Stimulated activated CD4-positive, alpha-beta T cell treated with anti-CD3 and anti-CD28 coated beads, Interleukin-1b, Interleukin-23, amount 100 ng/mL, for 48 hours (primary cell): ENCODE measurements at regions not wholly inside any gene's neighbourhood (a gene's known extent, or its start where the extent isn't known, plus 50 kb on each side); places are given as distances from the start of the nearest gene placed in this dataset.

Source experiments
- DNase-seq: peaks from one replicate; pipeline ENCODE4 v3.0.0-alpha.2; 2020

DNA sequence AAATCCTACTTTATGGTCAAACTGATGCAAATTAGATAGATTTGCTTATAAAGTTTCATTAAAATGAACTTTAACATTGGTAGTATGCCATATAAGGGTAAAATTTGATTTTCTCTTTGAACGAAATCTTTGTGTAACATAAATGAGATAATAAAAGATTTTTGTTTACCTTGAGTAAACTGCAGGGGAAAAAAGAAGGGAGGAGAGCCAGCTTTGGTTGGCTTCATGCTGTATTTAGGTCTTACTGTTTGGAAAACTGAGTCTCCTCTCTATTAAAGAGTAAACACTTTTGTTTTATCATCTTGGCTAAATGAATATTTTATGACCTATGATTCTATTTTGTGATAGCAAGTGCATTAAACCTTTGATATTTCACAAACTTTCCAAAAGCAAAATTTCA is 267.6 kb downstream of the IPO8 start:
- no peak for DNase-seq

DNA sequence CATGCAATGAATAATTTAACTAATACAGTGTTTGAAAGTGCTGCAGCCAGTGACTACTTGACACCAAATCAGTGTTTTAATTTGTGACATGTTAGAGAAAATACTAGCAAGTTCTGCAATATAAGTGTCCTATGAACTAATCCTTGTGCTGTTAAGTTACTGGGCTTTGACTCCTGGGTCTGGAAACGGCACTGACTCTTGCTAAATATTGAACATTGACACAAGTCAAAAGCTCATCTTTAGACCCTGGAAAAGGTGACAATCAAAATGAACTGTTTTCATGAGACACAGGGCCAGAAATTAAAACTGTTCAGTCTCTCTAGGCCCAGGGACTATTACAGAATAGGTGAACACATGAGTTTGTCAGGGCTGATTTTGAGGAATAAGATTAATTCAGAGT is 268.1 kb downstream of the IPO8 start:
- DNase-seq, result no peak

DNA sequence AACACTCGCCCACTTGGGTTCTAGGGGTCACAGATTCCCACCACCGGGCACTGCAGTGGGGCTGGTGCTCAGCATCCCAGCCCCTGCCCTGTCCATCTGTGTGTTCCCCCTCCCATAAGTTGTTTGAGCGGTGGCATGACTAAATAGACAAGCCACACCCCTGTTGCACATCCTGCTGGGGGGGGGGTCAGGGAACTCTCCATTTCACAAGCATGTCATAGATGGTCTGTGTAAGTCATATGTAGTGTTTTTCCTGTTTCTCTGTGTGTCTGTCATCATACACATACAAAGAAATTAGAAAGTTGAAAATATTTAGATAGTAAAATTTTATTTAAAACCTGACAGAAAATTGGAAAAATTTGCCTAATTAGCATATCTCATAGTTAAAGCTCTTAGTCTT is 270.2 kb downstream of the IPO8 start:
- no peak for DNase-seq

DNA sequence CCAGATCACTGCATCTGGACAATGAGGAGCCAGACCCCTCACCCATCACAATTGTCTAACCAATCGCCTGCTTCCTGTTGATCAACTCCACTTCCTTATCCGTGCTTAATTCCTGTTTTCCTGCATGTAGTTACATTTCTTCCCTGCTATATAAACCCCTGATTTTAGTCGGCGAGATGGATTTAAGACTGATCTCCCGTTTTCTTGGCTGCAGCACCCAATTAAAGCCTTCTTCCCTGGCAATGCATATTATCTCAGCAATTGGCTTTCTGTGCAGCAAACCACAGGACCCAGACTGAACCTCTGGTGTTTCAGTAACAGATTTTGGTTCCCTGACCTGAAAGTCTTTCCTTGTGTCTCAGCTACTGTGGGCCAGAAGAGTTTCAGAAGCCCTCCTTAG is 272.3 kb downstream of the IPO8 start:
- DNase-seq, result no peak

DNA sequence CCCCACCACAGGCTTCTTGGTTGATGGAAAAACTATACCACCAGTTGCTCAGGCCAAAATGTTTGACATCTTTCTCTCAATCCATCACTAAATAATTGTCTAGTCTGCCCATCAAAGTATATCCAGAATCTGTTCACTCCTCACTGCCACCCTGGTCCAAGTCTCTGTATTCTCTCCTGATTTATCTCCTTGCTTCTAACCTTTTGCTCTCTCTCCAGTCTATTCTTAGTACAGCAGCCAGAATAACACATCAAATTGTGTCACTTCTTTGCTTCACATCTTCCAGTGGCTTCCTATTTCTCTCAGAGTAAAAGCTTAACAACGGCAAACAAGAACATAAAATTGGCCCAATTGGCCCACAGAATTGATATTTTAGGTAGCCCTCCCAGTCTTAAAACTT is 272.8 kb downstream of the IPO8 start:
- DNase-seq, result no peak

DNA sequence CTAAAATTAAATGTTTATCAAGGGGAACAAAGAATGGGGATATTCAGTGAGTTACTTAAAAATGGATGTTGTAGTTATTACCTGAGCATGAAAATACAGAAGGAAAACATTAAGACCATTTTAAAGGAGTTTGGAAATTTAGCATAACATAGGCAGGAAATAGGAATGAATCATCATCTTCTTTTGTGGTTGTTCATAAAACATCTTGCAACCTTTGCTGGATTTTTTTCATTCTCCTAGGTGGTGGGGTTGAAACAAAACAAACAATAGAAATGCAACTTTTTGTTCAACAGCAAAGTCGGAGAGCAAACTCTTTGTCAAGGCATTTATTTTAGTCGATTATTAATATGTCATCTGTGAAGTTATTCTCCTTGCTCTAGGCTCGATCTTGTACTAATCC is 275.1 kb downstream of the IPO8 start:
- DNase-seq, result no peak

DNA sequence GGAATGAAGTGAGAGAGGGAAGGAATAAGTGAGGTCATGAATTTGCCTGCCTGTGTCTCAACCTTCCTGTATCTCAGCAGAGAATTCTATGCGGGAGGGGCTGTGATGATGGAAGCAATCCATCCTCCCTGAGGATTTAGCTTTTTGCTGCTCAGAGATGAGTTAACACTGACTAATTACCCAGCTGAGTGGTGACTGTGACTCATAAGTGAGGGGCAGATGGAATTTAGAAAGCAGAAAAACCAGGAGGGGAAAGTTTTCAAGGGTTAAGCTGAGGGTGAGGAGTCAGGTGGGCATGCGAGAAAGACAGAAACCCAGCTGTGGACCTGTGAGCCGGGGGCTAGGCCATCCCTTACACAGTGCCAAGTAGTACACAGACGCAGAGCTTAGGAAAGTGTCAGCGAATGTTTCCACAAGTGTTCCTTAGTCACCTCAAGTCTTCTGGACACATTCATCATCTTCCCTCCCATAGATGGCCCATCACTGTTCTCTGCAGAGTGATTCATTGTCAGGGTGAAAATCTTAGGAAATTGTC is 277.9 kb downstream of the IPO8 start:
- no peak for DNase-seq

DNA sequence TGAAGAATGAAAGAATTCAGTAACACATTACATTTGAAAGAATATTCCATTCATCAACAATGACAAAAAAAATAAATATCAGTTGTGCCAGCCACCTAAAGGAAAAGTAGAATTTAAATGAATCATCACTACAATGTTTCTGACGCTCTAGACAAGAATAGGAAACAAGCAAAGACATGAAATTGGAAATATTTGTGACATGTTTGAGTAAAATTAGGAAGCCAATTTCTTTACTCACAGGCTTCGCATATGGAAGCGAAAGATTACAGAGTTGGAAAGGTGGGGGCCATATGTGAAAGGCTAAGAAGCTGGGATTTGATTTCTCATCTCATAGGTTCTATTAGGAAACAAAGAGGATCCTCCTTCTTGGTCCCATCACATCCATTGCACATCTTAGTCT is 279.0 kb downstream of the IPO8 start:
- no peak for DNase-seq

DNA sequence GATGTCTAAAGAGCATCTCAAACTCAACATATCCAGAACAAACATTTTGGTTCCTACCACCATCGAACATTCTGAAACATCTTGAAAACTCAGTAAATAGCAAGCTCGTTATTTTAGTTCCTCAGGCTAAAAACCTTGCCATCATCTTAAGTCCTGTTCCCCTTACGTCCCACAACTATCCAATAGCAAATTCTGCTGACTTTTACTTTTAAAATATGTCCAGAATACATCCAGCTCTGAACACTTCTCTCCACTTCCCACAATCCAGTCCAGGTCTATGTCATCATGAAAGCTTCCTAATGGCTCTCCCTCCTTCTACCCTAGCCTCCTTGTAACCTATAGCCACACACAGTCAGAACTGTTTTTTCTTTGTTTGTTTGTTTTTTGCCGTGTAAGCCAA is 279.9 kb downstream of the IPO8 start:
- no peak for DNase-seq

DNA sequence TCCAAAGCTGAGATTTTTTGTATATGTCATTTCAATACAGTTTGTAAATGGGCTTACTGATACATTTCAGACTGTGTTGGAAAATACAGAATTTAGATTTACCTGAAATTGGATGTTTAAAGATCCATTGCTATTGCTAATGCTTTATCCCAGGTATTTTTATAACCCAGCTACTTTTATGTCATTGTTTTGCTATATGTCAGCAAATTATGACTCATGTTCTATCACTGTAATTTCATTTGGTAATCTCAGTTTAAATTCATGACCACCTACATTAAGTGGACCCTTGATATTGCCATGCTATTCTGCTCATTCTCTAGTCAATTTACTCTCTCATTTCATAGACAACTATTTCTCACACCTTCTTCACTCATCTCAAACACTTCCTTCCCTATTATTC is 281.2 kb downstream of the IPO8 start:
- DNase-seq, result no peak

DNA sequence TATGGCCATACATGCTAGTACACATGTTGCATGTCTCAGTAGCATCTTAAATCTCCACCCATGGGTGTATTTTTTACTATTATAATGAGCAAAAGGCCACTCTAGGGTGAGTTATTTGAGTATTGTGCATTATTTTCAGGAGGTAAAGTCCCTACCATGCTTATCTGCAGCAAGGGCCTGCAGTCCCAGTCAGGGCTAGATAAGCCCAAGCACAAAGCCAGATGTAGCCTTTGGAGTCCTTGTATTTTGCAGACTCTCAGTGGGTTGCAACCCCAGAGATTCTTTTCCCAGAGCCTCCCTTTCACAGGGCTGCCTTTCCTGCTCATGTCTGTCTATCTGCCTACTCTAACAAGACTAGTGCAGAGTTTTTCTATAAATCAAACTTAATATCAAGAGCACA is 295.3 kb downstream of the IPO8 start:
- DNase-seq, result no peak

DNA sequence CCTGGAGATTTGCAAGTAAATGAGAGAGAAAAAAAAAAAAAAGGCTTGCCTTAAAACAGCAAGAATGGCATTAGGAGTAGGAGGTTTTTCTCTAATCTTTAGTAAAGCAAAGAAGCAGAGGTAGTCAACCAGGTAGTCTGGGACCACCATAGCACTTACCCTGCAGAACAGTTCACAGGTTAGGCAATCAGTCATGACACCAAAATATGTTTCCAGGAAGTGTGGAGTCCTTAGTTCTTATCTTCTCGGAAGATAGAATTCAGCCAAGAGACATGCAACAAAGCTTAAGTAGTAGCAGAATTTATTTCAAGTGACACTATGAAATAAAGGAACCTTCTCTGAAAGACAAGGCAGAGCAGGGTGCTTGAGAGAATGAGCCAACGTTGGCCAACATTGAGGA is 295.8 kb downstream of the IPO8 start:
- DNase-seq, result no peak

DNA sequence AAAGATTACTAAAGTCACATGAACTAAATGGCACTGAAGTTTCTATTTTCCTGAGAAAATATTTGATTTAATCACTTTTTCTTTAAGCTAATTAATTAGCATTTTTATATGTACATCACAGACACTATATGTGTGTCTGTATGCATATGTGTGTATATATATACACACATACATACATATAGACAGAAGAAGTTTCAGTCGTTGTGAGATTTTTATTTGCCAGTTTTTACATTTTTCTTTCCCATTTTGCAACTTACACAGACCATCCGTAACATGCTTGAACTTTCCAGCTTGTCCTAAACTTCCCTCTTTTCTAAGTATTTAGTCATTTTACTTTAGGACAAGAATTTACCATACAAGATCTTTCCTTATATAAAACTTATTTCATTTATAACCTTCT is 299.1 kb downstream of the IPO8 start:
- DNase-seq, result no peak

DNA sequence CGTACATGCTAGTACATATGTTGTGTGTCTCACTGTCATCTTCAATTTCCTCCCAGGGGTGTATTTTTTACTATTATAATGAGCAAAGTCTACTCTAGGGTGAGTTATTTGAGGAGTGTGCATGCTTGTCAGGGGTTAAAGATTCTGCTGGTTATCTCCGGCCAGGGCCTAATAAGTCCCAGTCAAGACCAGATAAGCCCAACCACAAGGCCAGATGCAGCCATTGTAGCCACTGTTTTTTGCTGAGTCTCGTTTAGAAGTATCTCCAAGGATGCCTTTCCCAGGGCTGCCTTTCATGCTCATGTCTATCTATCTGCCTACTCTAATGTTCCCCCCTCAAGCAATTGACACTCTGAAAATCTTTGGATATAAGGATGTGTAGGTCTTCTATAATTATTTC is 300.5 kb downstream of the IPO8 start:
- DNase-seq, result no peak

DNA sequence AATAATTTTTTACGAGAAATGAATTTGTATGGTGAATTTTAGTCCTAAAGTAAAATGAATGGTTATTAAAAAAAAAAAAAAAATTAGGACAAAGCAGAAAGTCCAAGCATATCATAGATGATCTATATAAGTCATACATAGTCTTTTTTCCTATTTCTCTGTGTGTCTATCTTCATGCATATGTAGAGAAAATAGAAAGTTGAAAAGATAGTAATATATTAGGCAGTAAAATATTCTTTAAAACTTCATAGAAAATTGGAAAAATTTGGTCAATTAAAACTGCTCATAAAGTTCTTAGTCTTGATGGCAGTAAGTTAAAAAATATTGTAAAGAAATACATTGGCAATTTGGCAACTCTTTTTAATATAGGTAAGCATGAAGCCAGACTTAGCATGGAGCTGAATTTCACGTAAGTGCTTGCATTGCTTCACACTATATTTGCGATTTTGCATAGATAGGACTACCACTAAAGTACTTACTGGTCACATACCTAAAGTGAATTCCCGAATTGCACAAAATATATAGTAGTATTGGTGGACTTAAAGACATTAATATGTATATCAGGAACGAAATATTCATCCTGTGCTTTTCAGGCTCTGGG is 303.8 kb downstream of the IPO8 start:
- DNase-seq, result no peak

DNA sequence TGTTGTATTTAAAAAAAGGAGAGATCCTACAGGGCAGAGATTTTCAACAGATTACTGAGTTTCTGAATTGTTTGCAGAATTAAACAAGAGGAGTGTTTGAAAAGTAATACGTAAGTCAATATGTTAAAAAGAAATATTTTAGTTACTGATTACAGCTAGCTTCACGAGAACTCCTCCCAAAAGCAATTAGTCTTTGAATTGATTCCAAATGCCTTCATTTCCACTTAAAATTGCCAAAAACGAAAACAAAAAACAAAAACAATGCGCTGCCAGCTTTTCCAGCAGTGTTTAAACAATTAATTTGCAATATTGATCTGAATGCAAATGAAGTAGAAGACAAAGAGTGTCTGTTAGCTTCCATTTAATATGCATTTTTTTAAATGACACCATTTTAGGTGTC is 310.0 kb downstream of the IPO8 start:
- no peak for DNase-seq

DNA sequence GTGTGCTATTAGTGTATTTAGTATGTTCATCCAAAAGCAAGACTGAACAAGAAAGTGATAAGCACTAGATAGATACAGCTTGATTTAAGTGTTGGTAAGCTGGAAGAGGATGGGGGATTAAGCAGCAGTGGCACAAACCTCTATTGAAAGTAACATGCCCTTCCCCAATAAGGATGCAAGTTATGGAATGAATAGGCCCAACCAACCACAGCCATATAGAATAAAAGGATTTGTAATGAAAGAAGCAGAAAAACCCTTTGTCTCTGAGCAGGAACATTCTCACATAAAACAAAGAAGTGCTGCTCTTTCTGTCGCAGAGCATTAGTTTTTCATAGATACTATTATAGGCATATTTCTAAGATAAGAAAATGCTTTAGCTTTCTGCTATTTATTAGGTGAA is 310.7 kb downstream of the IPO8 start:
- DNase-seq, result no peak

DNA sequence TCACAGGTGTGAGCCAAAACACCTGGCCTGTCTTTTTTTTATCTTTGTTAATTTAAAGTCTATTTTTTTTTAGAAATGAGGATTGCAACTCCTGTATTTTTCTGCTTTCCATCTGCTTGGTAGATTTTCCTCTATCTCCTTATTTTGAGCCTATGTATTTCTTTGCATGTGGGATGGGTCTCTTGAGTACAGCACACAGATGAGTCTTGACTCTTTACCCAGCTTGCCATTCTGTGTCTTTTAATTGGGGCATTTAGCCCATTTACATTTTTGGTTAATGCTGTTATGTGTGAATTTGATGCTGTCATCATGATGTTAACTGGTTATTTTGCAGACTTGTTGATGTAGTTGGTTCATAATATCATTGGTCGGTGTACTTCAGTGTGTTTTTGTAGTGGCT is 317.4 kb downstream of the IPO8 start:
- DNase-seq, result no peak

DNA sequence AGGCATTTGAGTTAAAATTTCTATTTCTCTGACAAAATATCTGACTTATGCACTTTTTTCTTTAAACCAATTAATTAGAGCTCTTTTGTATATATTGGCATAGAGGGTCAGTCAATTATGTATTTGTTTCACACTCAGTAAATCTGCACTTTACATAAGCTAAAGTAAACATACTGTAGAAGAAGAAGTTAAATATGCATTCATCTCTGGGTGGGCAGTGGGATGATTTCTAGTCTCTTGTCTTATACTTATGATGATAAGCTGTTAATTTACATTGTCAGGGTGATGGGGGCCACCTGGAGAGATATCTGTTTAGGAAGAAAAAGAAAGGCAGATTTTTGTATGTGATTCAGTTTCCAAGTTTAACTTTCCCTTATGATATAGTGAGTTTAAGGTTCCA is 330.8 kb downstream of the IPO8 start:
- no peak for DNase-seq

DNA sequence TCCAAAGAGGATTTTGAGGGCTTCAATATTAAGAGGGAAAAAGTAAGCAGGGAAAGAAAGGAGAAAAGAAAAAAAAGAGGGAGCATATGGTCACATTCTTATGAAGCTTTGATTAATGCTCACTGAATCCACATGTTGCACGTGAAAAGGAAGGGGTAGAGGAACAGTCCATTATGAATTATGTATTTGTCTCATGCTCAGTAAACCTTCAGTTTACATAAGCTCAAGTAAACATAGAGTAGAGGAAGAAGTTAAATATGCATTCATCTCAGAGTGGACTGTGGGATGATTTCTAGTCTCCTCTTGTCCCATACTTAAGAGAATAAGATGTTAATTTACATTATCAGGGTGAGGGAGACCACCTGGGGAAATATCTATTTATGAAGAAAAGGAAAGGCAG is 334.5 kb downstream of the IPO8 start:
- DNase-seq, result no peak

DNA sequence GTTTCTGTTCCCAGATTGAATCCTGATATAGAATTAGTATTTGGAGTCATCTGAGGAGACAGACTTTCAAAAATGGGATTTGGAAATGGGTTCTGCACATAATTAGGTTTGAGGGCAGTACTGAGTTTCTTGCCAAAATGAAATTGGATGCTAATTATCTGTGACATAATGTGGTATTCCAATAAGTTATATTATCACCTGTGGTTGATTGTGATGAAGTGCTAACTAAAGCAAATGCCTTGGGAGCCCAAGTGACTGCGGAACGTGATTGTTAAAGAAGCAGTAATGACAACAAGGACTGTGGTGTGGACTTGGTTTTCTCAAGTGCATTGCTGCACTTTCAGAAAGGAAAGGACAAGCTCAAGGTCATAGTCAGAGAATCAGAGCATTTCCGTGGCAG is 337.0 kb downstream of the IPO8 start:
- no peak for DNase-seq

DNA sequence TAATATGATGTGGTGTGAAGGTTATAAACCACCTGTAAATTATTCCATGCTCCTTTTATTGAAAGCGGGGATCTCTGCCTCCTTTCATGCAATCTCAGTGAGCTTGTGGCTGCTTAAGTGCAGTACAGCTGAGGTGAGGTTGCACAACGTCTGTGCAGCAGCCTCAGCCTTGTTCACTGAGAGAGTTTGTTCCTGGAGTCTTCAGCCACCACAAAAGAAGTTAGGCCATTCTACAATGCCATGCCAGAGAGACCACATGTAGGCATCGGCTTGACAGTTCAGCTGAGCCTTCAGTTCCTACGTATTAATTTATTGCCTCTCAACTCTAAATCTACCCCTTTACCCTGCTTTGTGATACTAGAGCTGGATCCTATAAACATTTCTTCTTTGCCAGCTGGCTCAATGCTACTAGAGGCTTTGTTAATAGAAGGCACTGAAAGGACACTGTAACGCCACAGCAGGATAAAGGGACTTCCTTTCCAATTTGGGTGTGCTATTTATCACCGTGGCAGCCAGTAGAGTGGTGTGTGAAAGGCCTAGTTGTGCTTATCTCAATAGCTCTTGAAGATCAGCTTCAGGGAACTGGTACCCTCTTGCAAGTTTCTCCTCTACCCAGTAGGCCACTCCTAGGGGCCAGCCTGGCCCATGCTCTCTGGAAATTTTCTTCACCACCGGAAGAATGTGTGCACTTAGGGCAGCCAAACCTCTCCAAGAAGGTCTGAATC is 337.7 kb downstream of the IPO8 start:
- no peak for DNase-seq

DNA sequence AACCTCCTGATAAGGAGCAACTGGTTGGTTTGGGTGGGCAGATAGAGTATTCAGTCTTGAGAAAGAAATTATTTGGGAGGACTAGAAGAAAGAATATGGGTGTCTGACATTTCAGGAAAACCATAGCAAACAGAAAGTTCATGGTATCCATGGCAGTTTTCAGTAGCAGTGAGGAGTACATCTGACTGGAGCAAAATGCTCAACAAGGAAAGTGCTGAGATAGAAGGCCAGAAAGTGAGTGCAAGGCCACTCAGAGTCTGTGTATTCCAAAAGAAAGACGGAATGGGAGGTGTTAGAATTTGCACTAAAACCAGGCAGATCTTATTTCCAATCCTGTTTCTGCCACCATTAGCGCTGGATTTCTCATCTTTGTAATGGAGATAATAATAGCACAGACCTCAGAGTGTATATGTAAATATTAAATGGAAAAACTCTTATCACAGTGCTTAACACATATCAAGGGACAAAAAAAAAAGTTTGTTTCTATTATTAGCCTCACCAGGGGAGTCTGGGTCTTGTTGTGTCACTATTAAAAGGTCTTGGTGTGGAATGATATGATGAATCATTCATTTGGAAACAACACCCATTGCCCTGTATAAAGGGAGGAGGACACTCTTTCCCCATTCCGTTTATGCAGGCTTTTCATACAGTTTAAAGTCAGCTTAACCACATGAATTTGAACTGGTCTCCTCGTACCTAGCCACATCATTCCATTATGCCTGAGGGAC is 349.8 kb downstream of the IPO8 start:
- no peak for DNase-seq

DNA sequence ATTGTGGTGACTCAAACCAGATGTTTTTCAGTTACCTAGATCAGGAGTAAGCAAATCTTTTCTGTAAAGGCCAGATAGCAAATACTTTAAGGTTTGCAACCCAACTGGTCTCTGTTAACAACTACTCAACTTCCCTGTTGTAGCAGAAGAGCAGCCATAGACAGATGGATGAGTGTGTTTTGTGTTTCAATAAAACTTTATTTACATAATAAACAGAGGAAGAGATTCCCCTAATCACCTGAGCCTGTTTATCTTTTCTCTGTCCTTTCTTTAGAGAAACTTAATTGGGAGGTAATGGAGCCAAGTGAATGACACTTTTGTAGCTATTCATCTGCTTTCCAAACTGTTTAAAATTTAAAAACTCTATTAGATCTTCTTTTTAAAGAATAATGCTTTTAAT is 365.1 kb downstream of the IPO8 start:
- DNase-seq, result no peak
